ENCODE measurements at regions not wholly inside any gene's neighbourhood (a gene's known extent, or its start where the extent isn't known, plus 50 kb on each side); places are given as distances from the start of the nearest gene placed in this dataset.

- 65% methylated on average over 3 of the region's 3 CpGs for WGBS
- H3K36me3 ChIP-seq (ENCODE audit: control insufficient read depth in 4 of 4, insufficient read depth in 3 of 4, low read depth in 1 of 4, low read length in 3 of 4): no peaks in the 10 kb centered on the region
- H3K4me1 ChIP-seq (ENCODE audit: control insufficient read depth in 4 of 4, insufficient read depth in 4 of 4, low read length in 3 of 4): no peaks in the 10 kb centered on the region
- DNase-seq (ENCODE audit: low spot score): no peak
- H3K9ac ChIP-seq (ENCODE audit: low read depth in 1 of 2, low read length in 2 of 2): no peak overlapping the region
- H3K27ac ChIP-seq (ENCODE audit: low read depth in 1 of 2, low read length in 2 of 2): no peak overlapping the region
- TF ChIP-seq EGR1 (IDR thresholded peaks at IDR 0.05; ENCODE audit: low read depth in 2 of 2) (no peak), RAD21 (IDR thresholded peaks at IDR 0.05) (peak; percentile 50 to 82)
- no peaks in the 10 kb centered on the region for H3K27me3 ChIP-seq (ENCODE audit: control insufficient read depth in 4 of 4, insufficient read depth in 4 of 4, low read length in 3 of 4)
- no peaks in the 10 kb centered on the region for H3K9me3 ChIP-seq (ENCODE audit: control insufficient read depth in 4 of 4, low read length in 3 of 4)
- H3K4me3 ChIP-seq (ENCODE audit: low read depth in 1 of 3, low read length in 3 of 3): no peak overlapping the region
Measured at GRCh38 chr5:167261309-167262100, 1029.9 kb upstream of the WWC1 start.

DNA sequence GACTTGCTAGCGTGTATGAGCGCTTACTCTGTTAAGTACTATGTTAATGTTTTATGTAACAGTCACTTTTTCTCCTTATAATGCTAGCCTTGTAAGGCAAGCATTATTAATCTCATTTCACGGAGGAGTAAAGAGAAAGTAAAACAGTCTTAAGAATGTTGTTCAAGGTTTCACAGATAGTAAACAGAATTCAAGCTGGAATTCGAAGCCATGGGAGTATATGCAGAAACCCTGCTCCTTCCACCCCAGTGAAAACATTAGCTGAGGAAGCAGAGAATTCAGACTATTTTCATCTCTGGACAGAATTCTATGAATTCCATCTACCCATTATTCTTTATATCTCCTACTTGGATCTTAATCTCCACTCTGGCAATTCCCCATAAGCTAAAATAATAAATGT lies 1028.3 kb upstream of the WWC1 start:
- no peaks in the 10 kb centered on the region for H3K36me3 ChIP-seq (ENCODE audit: control insufficient read depth in 4 of 4, insufficient read depth in 3 of 4, low read depth in 1 of 4, low read length in 3 of 4)
- no peak for DNase-seq (ENCODE audit: low spot score)
- H3K9me3 ChIP-seq (ENCODE audit: control insufficient read depth in 4 of 4, low read length in 3 of 4): no peaks in the 10 kb centered on the region
- no peak for TF ChIP-seq HNF4A (conservative IDR thresholded peaks at IDR 0.05)
- no peak for TF ChIP-seq RAD21 (IDR thresholded peaks at IDR 0.05)
- no peak for TF ChIP-seq TAF1 (conservative IDR thresholded peaks at IDR 0.05)
- TF ChIP-seq, protein P1, sequence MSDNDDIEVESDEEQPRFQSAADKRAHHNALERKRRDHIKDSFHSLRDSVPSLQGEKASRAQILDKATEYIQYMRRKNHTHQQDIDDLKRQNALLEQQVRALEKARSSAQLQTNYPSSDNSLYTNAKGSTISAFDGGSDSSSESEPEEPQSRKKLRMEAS (IDR thresholded peaks at IDR 0.05): no peak
- no peak for TF ChIP-seq CTCF (IDR thresholded peaks at IDR 0.05; ENCODE audit: low read depth, low read length, missing input control)
- TF ChIP-seq NR2F2 (IDR thresholded peaks at IDR 0.05): no peak
- no peak for TF ChIP-seq FOXA2 (IDR thresholded peaks at IDR 0.05)
- TF ChIP-seq FOXA1 (IDR thresholded peaks at IDR 0.05): no peak
- no peak for TF ChIP-seq ATF3 (IDR thresholded peaks at IDR 0.05)
- TF ChIP-seq GABPA (IDR thresholded peaks at IDR 0.05 in 1 of 2, conservative IDR thresholded peaks at IDR 0.05 in 1 of 2): no peak
- no peak for TF ChIP-seq YY1 (IDR thresholded peaks at IDR 0.05)
- no peak overlapping the region for H3K9ac ChIP-seq (ENCODE audit: low read depth in 1 of 2, low read length in 2 of 2)
- no peak overlapping the region for H3K27ac ChIP-seq (ENCODE audit: low read depth in 1 of 2, low read length in 2 of 2)
- H3K27me3 ChIP-seq (ENCODE audit: control insufficient read depth in 4 of 4, insufficient read depth in 4 of 4, low read length in 3 of 4): no peaks in the 10 kb centered on the region
- H3K4me3 ChIP-seq (ENCODE audit: low read depth in 1 of 3, low read length in 3 of 3): no peak overlapping the region
- WGBS: 68% methylated on average over 4 of the region's 4 CpGs
- H3K4me1 ChIP-seq (ENCODE audit: control insufficient read depth in 4 of 4, insufficient read depth in 4 of 4, low read length in 3 of 4): no peaks in the 10 kb centered on the region

DNA sequence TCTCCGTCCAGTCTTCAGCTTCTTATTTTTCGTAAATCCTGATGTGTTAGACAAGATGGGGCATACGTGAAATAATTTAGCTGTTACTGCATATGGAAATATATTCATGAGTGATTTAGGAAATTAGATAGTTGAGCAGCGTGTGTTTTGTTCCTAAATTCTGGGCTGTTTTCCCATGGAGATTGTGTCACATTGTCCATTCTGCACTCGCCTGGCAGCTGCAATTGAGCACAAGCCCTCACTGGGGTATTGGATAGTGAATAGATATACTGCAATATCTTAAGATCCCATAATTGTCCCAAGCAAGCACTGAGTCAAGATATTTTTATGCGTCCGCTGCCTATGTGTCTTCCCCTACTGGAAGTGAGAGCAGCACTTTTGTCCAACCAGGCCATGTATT lies 1027.1 kb upstream of the WWC1 start:
- H3K4me3 ChIP-seq (ENCODE audit: low read depth in 1 of 3, low read length in 3 of 3): no peak overlapping the region
- H3K27me3 ChIP-seq (ENCODE audit: control insufficient read depth in 4 of 4, insufficient read depth in 4 of 4, low read length in 3 of 4): no peaks in the 10 kb centered on the region
- no peak overlapping the region for H3K27ac ChIP-seq (ENCODE audit: low read depth in 1 of 2, low read length in 2 of 2)
- H3K36me3 ChIP-seq (ENCODE audit: control insufficient read depth in 4 of 4, insufficient read depth in 3 of 4, low read depth in 1 of 4, low read length in 3 of 4): no peaks in the 10 kb centered on the region
- H3K9ac ChIP-seq (ENCODE audit: low read depth in 1 of 2, low read length in 2 of 2): no peak overlapping the region
- DNase-seq (ENCODE audit: low spot score): no peak
- no peaks in the 10 kb centered on the region for H3K9me3 ChIP-seq (ENCODE audit: control insufficient read depth in 4 of 4, low read length in 3 of 4)
- 86% methylated on average over 7 of the region's 7 CpGs for WGBS
- TF ChIP-seq SP1 (IDR thresholded peaks at IDR 0.05) (no peak), FOXA2 (IDR thresholded peaks at IDR 0.05) (no peak), YY1 (IDR thresholded peaks at IDR 0.05) (no peak)
- TF ChIP-seq, protein P1 (IDR thresholded peaks at IDR 0.05): no peak
- TF ChIP-seq, protein P2, sequence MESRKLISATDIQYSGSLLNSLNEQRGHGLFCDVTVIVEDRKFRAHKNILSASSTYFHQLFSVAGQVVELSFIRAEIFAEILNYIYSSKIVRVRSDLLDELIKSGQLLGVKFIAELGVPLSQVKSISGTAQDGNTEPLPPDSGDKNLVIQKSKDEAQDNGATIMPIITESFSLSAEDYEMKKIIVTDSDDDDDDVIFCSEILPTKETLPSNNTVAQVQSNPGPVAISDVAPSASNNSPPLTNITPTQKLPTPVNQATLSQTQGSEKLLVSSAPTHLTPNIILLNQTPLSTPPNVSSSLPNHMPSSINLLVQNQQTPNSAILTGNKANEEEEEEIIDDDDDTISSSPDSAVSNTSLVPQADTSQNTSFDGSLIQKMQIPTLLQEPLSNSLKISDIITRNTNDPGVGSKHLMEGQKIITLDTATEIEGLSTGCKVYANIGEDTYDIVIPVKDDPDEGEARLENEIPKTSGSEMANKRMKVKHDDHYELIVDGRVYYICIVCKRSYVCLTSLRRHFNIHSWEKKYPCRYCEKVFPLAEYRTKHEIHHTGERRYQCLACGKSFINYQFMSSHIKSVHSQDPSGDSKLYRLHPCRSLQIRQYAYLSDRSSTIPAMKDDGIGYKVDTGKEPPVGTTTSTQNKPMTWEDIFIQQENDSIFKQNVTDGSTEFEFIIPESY (IDR thresholded peaks at IDR 0.05): no peak
- no peaks in the 10 kb centered on the region for H3K4me1 ChIP-seq (ENCODE audit: control insufficient read depth in 4 of 4, insufficient read depth in 4 of 4, low read length in 3 of 4)

Measured in liver (tissue), 8 donors.